ENCODE measurements at regions not wholly inside any gene's neighbourhood (a gene's known extent, or its start where the extent isn't known, plus 50 kb on each side); places are given as distances from the start of the nearest gene placed in this dataset.

GRCh38 chr6:6920114-6920986 lies 187.4 kb upstream of the RREB1 start:
- no peaks in the 10 kb centered on the region for H3K9me1 ChIP-seq (ENCODE audit: control insufficient read depth, insufficient read depth, low read length)
- FAIRE-seq (no peak), DNase-seq (ENCODE audit: extremely low read depth in 1 of 4, low spot score in 3 of 4) (no peak), ATAC-seq (no peak; the same call in 2 of the 3 replicates)
- no peak overlapping the region; the same call in 1 of the 2 replicates for H2AFZ ChIP-seq (ENCODE audit: low read depth, low read length)
- ChIA-PET POLR2A (interaction anchor here (0.6 to 0.8 kb wide), 2 partner anchors 11 to 252 kb away, joined by 3 to 5 read pairs; no protein-coding TSS in a partner anchor), CTCF (ENCODE audit: low intra/inter-chr PET ratio) (no interaction called here)
- no TSS peak for BruUV-seq (replicated peaks)
- no peak overlapping the region for H3K4me3 ChIP-seq
- H4K20me1 ChIP-seq (replicated peaks; ENCODE audit: control insufficient read depth, insufficient read depth, low read length): no peaks in the 10 kb centered on the region
- H3K9me3 ChIP-seq (replicated peaks; ENCODE audit: control insufficient read depth, insufficient read depth, low read depth, low read length): no peaks in the 10 kb centered on the region
- no peak overlapping the region for H3K4me2 ChIP-seq (ENCODE audit: insufficient read depth, low read length)
- H3K27ac ChIP-seq (ENCODE audit: extremely low read depth, low read depth, low read length): no peak overlapping the region
- 25% methylated on average over 9 of the region's 9 CpGs for WGBS (ENCODE audit: insufficient coverage, low coverage, missing lambda C conversion rate)
- H3K27me3 ChIP-seq (ENCODE audit: control insufficient read depth in 2 of 2, insufficient read depth in 2 of 2, low read length in 2 of 2): no peaks in the 10 kb centered on the region
- no peaks in the 10 kb centered on the region for H3K79me2 ChIP-seq (ENCODE audit: control insufficient read depth, insufficient read depth, low read length)
- H3K4me1 ChIP-seq (replicated peaks in 1 of 2; ENCODE audit: control insufficient read depth in 2 of 2, insufficient read depth in 2 of 2, low read length in 2 of 2): peaks cover 5 to 13% of the 10 kb centered on the region in 2 experiments; a peak in 4 of 5 replicates
- in situ Hi-C loops (cut with MboI): no loop called here
- H3K9ac ChIP-seq (ENCODE audit: insufficient read depth in 1 of 2, low read depth in 2 of 2, low read length in 2 of 2): no peak overlapping the region
- no peaks in the 10 kb centered on the region for H3K36me3 ChIP-seq (ENCODE audit: control insufficient read depth, insufficient read depth, low read length)
- intact Hi-C loops (cut with micrococcal nuclease): loop anchor here (10.0 kb wide), 1 partner anchor 324 kb away; no protein-coding TSS in a partner anchor
- TF ChIP-seq, protein P1, sequence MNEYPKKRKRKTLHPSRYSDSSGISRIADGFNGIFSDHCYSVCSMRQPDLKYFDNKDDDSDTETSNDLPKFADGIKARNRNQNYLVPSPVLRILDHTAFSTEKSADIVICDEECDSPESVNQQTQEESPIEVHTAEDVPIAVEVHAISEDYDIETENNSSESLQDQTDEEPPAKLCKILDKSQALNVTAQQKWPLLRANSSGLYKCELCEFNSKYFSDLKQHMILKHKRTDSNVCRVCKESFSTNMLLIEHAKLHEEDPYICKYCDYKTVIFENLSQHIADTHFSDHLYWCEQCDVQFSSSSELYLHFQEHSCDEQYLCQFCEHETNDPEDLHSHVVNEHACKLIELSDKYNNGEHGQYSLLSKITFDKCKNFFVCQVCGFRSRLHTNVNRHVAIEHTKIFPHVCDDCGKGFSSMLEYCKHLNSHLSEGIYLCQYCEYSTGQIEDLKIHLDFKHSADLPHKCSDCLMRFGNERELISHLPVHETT (CRISPR knock-in tag; conservative IDR thresholded peaks at IDR 0.05 in 1 of 2, IDR thresholded peaks at IDR 0.05 in 1 of 2): no peak
- TF ChIP-seq WHSC1 (IDR thresholded peaks at IDR 0.05; ENCODE audit: low read length) (no peak), CEBPB (tag; IDR thresholded peaks at IDR 0.05) (no peak), KDM2B (CRISPR knock-in tag; IDR thresholded peaks at IDR 0.05) (no peak), ZNF274 (IDR thresholded peaks at IDR 0.05; ENCODE audit: borderline replicate concordance, low read depth, low read length) (no peak), KLF10 (CRISPR knock-in tag; IDR thresholded peaks at IDR 0.05) (no peak), CBX8 (IDR thresholded peaks at IDR 0.05; ENCODE audit: borderline replicate concordance, extremely low read depth, low read depth, low read length, poor library complexity, severe bottlenecking) (no peak), SUPT5H (IDR thresholded peaks at IDR 0.05) (no peak), GMEB1 (CRISPR knock-in tag; IDR thresholded peaks at IDR 0.05) (no peak), POU5F1 (IDR thresholded peaks at IDR 0.05; ENCODE audit: borderline replicate concordance, low read depth, low read length, partially characterized antibody) (no peak), POLR2A (conservative IDR thresholded peaks at IDR 0.05) (no peak), SMARCA5 (IDR thresholded peaks at IDR 0.05) (no peak)
- TF ChIP-seq, protein P2, sequence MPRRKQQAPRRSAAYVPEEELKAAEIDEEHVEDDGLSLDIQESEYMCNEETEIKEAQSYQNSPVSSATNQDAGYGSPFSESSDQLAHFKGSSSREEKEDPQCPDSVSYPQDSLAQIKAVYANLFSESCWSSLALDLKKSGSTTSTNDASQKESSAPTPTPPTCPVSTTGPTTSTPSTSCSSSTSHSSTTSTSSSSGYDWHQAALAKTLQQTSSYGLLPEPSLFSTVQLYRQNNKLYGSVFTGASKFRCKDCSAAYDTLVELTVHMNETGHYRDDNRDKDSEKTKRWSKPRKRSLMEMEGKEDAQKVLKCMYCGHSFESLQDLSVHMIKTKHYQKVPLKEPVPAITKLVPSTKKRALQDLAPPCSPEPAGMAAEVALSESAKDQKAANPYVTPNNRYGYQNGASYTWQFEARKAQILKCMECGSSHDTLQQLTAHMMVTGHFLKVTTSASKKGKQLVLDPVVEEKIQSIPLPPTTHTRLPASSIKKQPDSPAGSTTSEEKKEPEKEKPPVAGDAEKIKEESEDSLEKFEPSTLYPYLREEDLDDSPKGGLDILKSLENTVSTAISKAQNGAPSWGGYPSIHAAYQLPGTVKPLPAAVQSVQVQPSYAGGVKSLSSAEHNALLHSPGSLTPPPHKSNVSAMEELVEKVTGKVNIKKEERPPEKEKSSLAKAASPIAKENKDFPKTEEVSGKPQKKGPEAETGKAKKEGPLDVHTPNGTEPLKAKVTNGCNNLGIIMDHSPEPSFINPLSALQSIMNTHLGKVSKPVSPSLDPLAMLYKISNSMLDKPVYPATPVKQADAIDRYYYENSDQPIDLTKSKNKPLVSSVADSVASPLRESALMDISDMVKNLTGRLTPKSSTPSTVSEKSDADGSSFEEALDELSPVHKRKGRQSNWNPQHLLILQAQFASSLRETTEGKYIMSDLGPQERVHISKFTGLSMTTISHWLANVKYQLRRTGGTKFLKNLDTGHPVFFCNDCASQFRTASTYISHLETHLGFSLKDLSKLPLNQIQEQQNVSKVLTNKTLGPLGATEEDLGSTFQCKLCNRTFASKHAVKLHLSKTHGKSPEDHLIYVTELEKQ (CRISPR knock-in tag; IDR thresholded peaks at IDR 0.05): no peak
- TF ChIP-seq, protein P3, sequence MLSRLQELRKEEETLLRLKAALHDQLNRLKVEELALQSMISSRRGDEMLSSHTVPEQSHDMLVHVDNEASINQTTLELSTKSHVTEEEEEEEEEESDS (CRISPR knock-in tag; IDR thresholded peaks at IDR 0.05): no peak

Data from K562 (cell line).